ENCODE measurements at regions not wholly inside any gene's neighbourhood (a gene's known extent, or its start where the extent isn't known, plus 50 kb on each side); places are given as distances from the start of the nearest gene placed in this dataset.

DNA sequence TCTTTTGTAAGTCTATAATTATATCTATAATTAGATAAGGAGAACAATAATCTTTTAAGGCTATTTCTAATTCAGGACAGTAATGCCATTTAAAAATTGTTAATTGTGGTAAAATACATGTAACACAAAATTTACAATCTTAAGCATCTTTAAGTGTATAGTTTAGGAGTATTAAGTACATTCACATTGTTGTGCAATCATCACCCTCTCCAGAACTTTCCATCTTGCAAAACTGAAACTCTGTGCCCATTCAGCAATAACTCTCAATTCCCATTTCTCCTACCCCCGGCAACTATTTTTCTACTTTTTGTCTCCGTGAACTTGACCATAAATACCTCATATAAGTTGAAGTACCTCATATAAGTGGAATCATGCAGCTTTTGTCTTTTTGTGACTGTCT lies 93.9 kb upstream of the KCNA3 start:
- TF ChIP-seq EZH2 (IDR thresholded peaks at IDR 0.05; ENCODE audit: borderline replicate concordance, insufficient read depth, low read depth, low read length, poor library complexity, severe bottlenecking) (no peak), CTCF (IDR thresholded peaks at IDR 0.05) (no peak)
